ENCODE measurements at regions not wholly inside any gene's neighbourhood (a gene's known extent, or its start where the extent isn't known, plus 50 kb on each side); places are given as distances from the start of the nearest gene placed in this dataset.
"Not testable (repeated sequence)": the region's sequence is repeated elsewhere in the genome, so short reads cannot be mapped to it uniquely, and the experiment has no call there.

DNA sequence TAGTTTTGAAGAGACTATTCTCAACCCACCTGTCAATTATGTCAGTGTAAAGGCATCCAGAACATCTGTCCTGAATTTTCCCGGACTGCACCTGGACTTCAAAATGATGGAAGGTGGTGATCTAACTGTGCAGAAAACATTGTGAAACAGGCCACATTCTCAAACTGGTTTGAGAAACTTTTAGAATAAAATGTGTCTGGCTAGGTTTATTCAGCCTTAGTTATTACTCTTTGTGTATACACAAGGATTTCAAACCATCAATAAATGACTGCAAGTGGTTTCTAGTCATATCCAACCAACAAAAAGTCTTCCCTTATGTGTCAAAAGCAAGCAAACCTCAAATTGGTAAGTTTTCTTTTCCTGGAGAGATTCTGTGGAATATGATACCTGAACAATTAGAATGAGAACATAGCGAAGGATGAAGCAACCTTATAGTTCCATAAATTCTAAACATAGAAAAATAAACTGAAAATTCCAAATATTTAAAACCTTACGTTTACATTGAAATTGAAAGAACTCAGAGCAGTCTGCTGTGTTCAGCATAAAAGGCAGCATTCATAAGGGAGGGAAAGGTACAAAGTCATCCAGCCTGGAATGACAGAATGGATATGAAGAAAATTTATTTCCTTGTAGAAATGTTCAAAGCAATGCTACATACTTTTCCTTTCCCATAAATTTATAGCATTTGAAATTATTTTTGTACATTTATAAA is 306.6 kb upstream of the TGFBR2 start:
- DNase-seq (ENCODE audit: low spot score), result no peak

DNA sequence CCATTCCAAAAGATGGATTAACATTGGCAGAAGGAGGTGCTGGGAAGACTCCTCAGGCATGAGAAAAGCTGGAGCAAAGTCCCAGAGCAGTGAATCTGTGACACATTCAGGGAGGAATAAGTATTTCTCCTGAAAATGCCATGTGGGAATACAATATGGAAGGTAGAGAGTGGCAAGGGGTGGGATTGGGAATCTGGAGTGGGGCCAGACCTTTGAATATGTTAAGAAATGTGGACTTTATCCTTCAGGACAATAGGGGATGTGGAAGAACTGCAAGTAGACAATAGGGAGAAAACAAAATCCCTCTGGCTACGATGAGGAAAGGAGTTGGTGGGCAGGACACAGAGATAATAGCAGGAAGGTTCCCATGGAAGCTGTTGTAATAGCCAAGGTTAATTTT is 305.6 kb upstream of the TGFBR2 start:
- DNase-seq (ENCODE audit: low spot score), result no peak

DNA sequence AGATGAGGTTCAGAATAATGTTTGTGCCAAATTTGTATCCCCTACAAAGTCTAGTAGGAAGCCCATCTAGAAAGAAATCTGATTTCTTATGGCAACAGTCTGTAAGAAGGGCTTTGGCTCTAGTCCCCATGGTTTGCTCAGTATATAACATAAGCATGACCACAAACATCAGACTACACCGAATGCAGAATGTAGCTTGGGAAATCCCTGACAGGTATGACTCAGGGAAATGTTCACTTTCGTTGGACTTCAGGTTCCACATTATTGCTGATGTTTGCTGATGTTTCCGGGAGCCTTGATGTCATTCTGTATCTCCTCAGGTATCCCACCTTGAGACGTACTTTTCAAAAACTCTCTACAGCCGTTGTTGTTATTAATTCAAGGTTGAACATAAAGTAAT is 304.4 kb upstream of the TGFBR2 start:
- no peak for DNase-seq (ENCODE audit: low spot score)

DNA sequence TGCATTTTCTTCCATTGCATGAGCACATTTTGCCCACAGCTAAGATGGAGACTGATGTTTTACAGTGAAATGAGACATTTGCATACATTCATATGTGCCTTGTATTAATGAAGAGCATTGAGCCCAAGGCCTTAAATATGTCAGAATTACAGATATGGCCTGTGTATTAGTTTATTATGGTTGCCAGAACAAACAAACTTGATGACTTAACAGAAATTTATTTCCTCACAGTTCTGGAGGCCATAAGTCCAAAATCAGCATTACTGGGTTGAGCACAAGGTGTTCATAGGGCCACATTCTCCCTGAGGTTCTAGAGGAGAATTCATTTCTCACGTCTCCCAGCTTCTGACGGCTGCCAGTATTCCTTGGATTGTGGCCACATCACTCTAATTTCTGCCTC is 302.6 kb upstream of the TGFBR2 start:
- DNase-seq (ENCODE audit: low spot score), result no peak

DNA sequence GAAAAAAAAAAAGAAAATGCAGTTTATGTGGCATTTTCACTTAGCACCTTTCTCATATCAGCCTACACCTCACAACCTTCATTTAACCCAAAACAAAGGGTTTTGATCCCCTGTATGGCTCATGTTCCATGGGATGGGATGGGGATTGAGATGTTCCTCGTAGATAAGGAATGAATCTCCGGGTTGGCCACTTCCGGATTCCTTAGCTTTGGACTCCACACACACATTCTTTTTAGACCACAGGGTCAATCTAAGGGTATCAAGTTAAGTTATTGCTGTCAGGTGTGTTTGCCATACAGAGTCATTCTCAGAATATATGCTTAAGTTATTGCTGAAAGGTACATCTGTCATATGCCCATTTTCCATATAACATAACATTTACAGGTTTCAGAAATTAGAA is 301.4 kb upstream of the TGFBR2 start:
- no peak for DNase-seq (ENCODE audit: low spot score)

DNA sequence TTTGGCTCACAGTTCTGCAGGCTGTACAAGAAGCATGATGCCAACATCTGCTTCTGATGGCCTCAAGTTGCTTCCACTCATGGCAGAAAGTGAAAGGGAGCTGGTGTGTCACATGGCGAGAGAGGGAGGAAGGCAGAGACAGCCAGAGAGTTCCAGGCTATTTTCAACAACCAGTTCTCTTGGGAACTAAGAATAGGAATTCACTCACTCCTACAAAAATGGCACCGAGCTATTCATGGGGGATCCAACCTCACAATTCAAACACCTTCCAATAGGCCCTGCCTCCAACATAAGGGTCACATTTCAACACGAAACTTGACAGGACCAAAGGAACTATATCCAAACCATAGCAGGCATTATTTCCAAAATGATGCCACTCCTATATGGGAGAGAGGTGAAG is 299.5 kb upstream of the TGFBR2 start:
- no peak for DNase-seq (ENCODE audit: low spot score)

DNA sequence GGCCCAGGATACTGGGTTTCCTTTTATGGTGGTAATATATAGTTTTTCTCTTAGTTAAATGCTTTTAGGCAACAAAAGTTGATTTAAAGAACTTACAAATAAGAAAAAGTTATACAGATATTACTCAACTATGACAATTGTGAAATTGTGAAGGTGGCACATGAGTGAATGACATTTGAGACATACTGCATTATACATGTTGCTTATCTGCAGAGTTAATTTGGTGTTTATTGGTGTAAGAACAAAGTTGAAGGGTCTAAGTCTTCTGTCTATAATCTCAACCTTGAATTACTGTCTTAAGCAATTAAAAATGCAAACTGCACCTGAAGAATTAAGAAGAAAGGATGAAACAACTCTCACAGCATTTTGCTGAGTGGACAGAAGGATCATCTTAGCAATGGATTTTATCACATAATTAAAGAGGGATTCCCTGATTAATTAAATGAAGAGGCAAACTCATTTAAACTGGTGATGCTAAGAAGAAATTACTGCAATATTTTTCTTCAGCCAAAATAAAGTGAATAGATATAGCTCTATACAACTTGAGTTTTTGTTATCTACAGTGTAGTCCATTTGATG is 298.9 kb upstream of the TGFBR2 start:
- DNase-seq (ENCODE audit: low spot score), result no peak

DNA sequence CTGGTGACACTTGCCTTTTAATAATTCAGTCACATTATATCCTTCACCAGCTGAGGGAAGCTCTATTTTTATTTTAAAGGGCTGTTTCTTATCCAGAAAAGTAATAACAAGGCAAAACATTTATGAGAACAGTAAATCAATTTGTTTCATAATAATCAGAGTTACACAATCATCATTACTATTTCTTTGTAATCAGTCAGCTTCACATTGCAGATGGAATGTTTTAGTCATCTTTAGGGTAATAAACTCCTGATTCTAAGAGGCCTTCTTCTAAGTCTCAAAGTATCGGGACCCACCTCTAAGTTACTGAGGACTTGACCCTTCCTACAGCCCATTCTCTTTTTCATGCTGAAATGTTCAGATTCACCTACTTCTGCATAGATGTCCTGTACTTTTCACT is 298.3 kb upstream of the TGFBR2 start:
- DNase-seq (ENCODE audit: low spot score), result no peak

DNA sequence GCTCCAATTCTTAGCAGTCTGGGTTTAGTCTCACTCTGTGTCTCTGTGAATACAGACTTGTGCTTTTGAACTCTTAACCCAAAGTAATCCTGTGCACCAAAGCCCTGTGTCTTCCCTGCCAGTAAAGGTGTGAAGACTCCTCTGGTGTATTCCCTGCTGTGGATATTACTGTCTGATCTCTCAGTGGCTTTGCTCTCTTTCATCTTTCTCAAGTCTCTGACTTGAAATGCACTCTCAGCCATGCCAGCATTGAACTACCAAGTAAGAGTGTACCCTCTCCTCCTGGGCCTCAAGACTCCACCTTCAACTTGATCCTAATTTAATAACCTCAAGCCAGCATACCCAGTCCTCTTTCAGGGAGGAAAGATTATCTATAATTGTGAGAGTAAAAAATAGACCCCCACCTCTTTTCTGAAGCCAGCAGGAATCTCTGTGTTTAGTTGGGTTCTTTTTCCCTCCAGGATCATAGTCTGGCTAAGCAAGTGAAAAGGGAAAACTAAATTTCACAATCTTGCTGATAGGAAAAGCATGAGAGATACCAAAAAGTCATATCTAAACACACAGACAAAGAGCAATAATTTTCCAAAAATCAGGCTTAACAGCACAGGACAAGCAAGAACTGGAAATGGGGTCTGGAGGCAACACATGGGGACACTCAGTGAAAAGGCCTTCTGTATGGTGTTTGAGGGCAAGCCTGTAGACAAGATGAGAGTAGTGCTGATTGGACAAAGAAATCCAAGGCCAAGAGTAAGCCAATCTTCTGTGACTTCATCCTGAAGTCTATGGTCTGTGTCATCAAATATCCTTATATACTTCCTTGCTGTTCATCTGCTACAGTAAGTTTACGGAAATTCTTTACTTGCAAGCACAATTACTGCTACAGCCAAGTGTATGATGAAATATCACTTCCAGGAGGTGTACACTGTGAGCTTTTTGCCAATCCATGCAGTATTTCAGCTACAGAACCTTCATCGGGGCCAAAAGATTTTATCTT is 296.1 kb upstream of the TGFBR2 start:
- no peak for DNase-seq (ENCODE audit: low spot score)

DNA sequence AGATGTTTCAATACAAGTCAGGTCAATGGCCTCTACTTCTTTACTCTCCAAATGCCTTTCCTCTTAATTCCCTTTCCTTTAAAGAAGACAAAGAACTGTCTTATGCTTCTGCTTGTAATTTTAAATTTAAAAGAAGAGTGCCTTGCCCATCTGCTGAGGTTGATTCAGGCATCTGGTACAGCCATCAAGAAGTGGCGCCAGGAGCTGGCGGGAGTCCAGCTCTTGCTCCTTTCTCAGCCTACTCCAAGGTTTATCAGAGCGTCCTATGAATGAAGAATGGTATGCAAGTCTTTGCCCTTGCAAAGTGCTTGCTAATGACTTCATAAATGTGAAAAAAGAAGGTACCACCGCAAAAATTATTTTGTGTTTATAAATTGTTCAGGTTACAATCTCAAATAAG is 294.6 kb upstream of the TGFBR2 start:
- no peak for DNase-seq (ENCODE audit: low spot score)

DNA sequence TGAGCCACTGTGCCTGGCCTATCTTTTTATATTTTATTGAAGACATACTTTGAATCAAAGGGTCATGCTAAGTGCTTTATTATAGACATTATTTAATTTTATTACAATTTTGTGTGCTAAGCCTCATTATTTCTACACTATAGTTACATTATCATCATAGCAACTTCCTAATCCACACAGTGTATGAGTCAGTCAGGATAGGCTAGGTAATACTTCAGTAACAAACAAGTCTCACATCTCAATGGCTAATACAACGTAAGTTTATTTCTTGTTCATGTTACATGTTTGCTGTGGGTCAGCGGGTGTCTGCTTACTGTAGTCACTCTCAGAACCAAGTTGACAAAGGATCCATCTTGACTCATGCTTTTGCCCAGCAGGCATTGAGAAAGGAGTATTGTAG is 292.6 kb upstream of the TGFBR2 start:
- no peak for DNase-seq (ENCODE audit: low spot score)

DNA sequence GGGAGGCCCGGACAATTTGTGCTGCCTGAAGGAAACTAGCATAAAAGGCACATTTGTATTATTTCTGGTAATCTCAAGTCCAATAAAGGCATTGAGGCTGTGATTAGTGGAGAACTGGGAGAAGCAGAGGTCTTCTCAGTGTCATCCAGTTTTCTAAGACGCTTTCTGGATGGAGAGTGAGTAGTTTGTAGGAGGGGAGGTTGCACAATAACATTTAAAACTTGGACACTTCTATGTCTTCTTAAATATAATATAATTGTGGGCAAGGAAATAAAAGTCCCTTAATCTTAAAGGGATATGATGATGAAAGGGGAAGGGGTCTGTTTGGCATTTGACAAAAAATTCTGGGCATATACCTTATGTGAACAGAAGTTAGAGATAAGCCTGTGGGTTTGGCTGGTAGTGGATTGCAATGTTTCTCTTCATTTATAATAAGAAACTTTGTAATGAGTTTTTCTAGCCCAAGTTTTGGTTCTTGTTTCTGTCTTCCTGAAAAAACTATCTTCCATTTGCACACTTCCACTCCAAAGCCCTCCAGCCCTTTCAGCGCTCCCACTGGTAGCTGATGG is 291.6 kb upstream of the TGFBR2 start:
- no peak for DNase-seq (ENCODE audit: low spot score)

DNA sequence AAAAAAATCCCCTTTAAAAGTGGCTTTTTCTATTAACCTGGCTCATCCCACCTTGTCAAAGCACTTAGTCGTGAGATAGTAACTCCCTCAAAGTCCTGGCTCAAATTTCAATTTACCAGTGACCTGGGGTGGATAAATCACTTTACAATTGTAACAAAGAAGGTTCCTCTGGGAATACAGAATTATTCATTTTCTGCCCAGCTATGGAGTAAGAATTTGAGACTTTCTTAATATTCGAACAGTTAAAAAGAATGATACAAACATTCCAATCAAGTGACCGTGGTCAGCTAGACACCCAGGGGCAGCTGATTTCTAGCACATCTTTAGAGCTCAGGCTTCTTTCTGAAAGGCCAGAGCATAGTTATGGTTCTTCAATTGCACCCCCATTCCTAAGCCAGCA is 291.0 kb upstream of the TGFBR2 start:
- no peak for DNase-seq (ENCODE audit: low spot score)

DNA sequence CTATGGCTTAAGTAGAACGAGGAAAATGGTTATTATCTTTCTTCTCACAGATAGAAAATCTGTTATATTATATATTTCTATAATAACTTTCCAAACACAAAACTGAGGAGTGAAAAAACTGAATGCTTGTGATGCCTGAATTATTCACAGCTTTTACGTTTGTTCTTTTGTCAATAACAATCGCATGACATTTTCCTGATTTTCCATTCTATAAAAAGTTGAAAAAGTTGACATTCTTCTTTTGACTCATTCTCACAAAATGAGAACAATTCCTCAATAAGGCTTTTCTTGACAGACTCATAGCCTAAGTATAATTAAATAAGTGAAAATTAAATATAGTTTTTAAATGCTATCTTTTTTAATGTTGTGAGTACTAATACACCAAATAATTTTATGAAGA is 288.8 kb upstream of the TGFBR2 start:
- DNase-seq (ENCODE audit: low spot score), result no peak

DNA sequence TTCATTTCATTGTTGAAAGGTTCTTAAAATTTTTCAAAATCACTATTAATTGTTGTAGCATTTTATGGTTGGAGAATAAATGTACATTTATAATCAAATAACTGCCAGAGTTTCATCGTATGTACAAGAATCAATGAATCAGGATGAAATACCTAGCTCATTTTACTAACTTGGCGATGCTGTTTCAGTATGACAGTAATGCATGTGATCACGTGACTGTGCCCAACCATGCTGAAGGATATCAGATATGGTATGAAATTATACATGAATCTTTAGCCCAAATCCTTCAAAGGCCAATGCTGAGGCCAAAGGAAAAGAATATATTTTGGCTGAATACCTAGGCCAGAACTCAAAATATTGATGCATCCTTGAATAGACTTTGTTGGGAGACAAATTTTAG is 288.3 kb upstream of the TGFBR2 start:
- no peak for DNase-seq (ENCODE audit: low spot score)

DNA sequence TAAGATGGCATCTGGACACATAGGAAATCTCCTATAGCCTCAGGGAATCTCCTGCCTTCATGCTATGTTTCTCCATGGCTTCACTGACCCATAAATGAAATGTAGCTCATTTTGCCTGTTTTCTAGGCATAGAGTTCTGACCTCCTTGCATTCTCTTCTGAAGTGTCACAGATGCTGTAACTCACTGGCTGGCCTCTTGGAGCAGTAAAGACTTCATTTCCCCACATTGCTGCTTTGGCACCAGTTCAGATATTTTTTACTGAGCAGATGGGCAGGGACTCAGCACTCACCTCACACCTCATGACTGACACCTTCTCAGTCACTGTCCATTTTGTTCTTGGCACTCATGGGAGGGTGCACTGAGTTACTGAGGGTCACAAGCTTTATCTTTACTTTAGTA is 286.7 kb upstream of the TGFBR2 start:
- no peak for DNase-seq (ENCODE audit: low spot score)

DNA sequence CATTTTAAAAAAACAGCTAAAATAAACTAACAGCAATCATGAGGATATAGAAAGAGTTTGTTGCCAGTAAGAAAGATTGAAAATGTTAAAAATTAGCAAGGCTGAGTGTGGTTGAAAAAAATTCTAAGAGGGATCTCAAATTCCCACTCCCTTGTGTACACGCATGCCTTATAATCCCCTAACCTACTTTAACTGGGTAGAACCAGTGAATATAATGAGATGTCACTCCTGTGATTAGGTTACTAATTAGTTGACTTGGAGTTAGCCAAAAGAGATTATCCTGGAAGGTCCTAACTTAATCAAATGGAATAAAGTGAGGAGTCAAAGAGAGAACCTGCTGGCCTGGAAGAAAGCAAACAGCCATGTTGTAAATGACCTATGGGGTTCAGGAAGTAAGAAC is 286.0 kb upstream of the TGFBR2 start:
- no peak for DNase-seq (ENCODE audit: low spot score)

DNA sequence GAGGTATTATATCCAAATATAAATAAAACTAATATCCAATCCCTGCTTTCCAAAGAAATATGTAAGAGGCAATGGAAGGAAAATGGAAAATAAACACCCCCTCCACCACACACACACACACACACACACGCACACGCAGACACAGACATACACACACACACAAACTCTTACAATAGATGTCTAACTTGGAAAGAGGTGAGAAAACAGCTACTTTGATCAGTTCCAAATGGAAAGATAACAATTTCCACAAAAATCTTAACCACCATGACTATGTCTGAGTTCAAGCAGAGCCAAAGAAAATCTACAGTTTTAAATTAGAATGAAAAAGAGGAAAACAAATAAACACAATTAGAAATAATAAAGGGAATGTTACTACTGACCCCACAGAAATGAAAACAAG is 285.3 kb upstream of the TGFBR2 start:
- no peak for DNase-seq (ENCODE audit: low spot score)

DNA sequence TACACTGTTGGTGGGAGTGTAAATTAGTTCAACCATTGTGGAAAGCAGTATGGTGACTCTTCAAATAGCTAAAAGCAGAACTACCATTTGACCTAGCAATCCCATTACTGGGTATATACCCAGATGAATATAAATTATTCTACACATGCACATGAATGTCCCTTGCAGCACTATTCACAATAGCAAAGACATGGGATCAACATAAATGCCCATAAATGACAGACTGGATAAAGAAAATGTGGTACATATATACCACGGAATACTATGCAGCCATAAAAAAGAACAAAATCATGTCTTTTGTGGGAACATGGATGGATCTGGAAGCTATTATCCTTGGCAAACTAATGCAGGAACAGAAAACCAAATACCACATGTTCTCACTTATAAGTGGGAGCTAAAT is 282.8 kb upstream of the TGFBR2 start:
- not testable (repeated sequence) for DNase-seq (ENCODE audit: low spot score)

DNA sequence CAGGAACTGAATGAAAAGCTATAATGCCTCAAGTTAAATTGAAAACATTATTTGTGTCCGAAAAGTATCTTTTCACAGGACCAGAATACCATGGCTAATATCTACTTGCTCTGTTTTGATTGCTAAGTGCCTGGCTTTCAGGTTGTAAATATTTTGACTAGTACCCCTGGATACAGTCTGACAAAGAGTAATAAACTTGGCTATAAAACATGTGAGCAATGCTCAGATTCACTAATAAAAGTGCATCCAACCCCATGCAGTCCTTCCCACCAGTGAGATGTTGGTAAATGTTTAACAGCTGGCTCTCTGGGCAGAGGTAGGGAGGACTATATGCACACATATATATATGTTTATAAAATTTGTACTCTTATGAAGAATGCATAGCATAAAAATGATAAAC is 281.8 kb upstream of the TGFBR2 start:
- DNase-seq (ENCODE audit: low spot score), result no peak

DNA sequence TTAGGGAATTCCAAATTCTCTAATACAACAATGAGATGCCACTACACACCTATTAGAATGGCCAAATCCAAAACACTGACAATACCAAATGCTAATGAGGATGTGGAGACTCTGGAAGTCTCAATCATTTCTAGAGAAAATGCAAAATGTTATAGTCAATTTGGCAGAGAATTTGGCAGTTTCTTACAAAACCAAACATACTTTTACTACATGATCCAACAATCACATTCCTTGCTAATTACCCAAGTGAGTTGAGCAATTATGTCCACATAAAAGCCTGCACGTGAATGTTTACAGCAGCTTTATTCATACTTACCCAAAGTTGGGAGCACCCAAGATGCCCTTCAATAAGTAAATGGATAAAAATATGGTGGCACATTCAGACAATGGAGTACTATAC is 278.4 kb upstream of the TGFBR2 start:
- DNase-seq (ENCODE audit: low spot score), result not testable (repeated sequence)

DNA sequence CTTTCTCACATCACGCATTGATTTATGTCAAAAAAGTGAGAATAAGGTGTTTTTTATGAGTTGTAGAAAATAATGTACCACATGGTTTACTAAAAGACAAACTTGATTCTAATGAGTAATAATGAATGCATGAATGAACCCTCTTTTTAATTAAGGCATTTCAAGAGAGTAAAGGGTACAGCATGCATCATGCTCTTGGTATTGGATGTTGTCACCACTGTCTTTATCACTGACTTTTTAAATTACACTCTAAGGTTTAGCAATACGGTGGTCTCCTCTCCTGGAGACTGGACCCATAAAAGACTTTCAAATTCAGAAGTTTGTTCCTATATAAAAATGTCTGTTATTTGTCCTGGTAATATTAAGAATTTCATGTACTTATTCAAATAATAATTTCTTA is 277.5 kb upstream of the TGFBR2 start:
- not testable (repeated sequence) for DNase-seq (ENCODE audit: low spot score)

DNA sequence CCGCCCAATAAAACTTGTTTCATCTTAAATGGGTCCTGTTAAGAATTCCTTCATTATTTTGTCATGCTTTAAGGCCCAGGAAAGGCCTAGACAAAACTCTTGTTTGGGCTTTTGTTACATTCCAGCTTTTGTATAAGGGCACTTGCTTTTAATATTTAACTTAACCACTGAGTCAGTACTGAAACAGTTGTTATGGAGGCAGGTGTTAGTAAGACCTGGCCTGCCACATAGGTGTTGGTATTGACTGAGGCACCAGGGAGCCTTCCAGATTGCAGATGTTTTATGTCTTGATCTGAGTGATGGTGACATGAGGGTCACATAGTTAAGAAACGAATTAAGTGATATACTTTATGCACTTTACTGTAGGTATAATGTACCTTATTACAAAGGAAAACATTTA is 274.9 kb upstream of the TGFBR2 start:
- DNase-seq (ENCODE audit: low spot score), result no peak

Data from putamen (tissue), 1 donor.